H1 (cell line): ENCODE measurements at regions not wholly inside any gene's neighbourhood (a gene's known extent, or its start where the extent isn't known, plus 50 kb on each side); places are given as distances from the start of the nearest gene placed in this dataset.

Source experiments
- CTCF ChIA-PET: fragments of 300-600 bp; sonication (Branson Sonifier 250); formaldehyde crosslinking; loops from one replicate; lab custom pipeline; 2021; ENCODE audit not compliant: partially characterized antibody; lab: Charles Lee
- POLR2A ChIA-PET: fragments of 300-600 bp; sonication (Branson Sonifier 250); formaldehyde crosslinking; loops from one replicate; lab custom pipeline; 2021; ENCODE audit warnings: inconsistent platforms; ENCODE audit not compliant: partially characterized antibody; lab: Charles Lee
- DNase-seq, 2 experiments: peaks; one replicate each; pipeline versions ENCODE4 v3.0.0 to v3.0.0-alpha.2; 2010 to 2022; ENCODE audit warnings: low spot score in 2 of 2, low read depth in 1 of 2, mixed read lengths in 1 of 2
- FAIRE-seq: peaks from 2 replicates; lab custom pipeline; 2011; peaks lifted over from hg19 to GRCh38; lab: Jason Lieb, UNC
- H2AFZ ChIP-seq: 2 replicates; pipeline ENCODE4 v1.8.1; 2012; ENCODE audit warnings: low read length, inconsistent platforms
- H2AK5ac ChIP-seq: 2 replicates; pipeline ENCODE4 v1.6.1; 2013; ENCODE audit warnings: low read depth, low read length
- H2BK120ac ChIP-seq: replicated peaks from 2 replicates; pipeline ENCODE3; 2013; ENCODE audit warnings: low read depth, low read length, inconsistent platforms
- H2BK12ac ChIP-seq: 2 replicates; pipeline ENCODE4 v1.6.1; 2013; ENCODE audit warnings: low read depth, low read length
- H2BK15ac ChIP-seq: 2 replicates; pipeline ENCODE4 v1.6.1; 2013; ENCODE audit warnings: low read length
- H2BK20ac ChIP-seq: 2 replicates; pipeline ENCODE4 v1.6.1; 2013; ENCODE audit warnings: low read length
- H2BK5ac ChIP-seq: 2 replicates; pipeline ENCODE4 v1.6.1; 2013; ENCODE audit warnings: low read depth, low read length
- H3K14ac ChIP-seq: 2 replicates; pipeline ENCODE4 v1.6.1; 2013; ENCODE audit warnings: inconsistent platforms; ENCODE audit not compliant: insufficient read length
- H3K18ac ChIP-seq: 2 replicates; pipeline ENCODE4 v1.6.1; 2013; ENCODE audit warnings: low read length; ENCODE audit errors: extremely low read depth
- H3K23ac ChIP-seq: 2 replicates; pipeline ENCODE4 v1.6.1; 2013; ENCODE audit warnings: inconsistent platforms; ENCODE audit not compliant: insufficient read length
- H3K23me2 ChIP-seq: 2 replicates; pipeline ENCODE4 v1.6.1; 2013; ENCODE audit warnings: low read depth, low read length
- H3K27ac ChIP-seq: 2 replicates; pipeline ENCODE4 v1.6.1; 2011; ENCODE audit warnings: low read depth, low read length, inconsistent platforms
- H3K27me3 ChIP-seq, 4 experiments: replicated peaks in 1 of 4; 1 replicate in 1 of 4; 2 replicates in 3 of 4; pipeline versions ENCODE4 v1.6.1 to v1.8.1; 2011 to 2013; ENCODE audit warnings: low read length in 3 of 4, mild to moderate bottlenecking in 3 of 4, inconsistent platforms in 2 of 4, mixed read lengths in 2 of 4, moderate library complexity in 1 of 4; ENCODE audit not compliant: control insufficient read depth in 3 of 4, insufficient read depth in 3 of 4; ENCODE audit errors: extremely low read depth in 1 of 4
- H3K36me3 ChIP-seq, 4 experiments: 2 replicates each; pipeline versions ENCODE4 v1.6.1 to v1.8.1; 2011 to 2013; ENCODE audit warnings: mild to moderate bottlenecking in 4 of 4, low read length in 3 of 4, moderate library complexity in 2 of 4, control low read depth in 1 of 4, inconsistent platforms in 1 of 4; ENCODE audit not compliant: insufficient read depth in 4 of 4, control insufficient read depth in 2 of 4
- H3K4ac ChIP-seq: replicated peaks from 2 replicates; pipeline ENCODE3; 2013; ENCODE audit warnings: low read length, low read depth, mixed read lengths, inconsistent platforms; ENCODE audit not compliant: insufficient read length
- H3K4me1 ChIP-seq, 4 experiments: replicated peaks in 1 of 4; 1 replicate in 1 of 4; 2 replicates in 3 of 4; pipeline versions ENCODE4 v1.6.1 to v1.8.1; 2011 to 2013; ENCODE audit warnings: low read length in 3 of 4, inconsistent platforms in 2 of 4, mixed read lengths in 1 of 4; ENCODE audit not compliant: insufficient read depth in 4 of 4, control insufficient read depth in 3 of 4
- H3K4me2 ChIP-seq, 2 experiments: 2 replicates each; pipeline versions ENCODE4 v1.6.1 to v1.8.1; 2011 to 2013; ENCODE audit warnings: low read depth in 2 of 2, low read length in 2 of 2, control low read depth in 1 of 2, inconsistent platforms in 1 of 2, mild to moderate bottlenecking in 1 of 2; ENCODE audit not compliant: insufficient read depth in 1 of 2
- H3K4me3 ChIP-seq, 4 experiments: fragments of 200-600, 300-600 bp in 1 of 4; sonication (generic), shearing (Covaris generic), sonication (Bioruptor Twin) in 1 of 4; 2 replicates each; pipeline versions ENCODE4 v1.5.1 to v1.8.1; 2011 to 2016; ENCODE audit warnings: low read length in 4 of 4, low read depth in 3 of 4, control low read depth in 2 of 4, inconsistent platforms in 2 of 4, mild to moderate bottlenecking in 2 of 4, mixed read lengths in 1 of 4, moderate library complexity in 1 of 4; ENCODE audit not compliant: insufficient read depth in 2 of 4; ENCODE audit errors: extremely low read depth in 1 of 4
- H3K56ac ChIP-seq: replicated peaks from 2 replicates; pipeline ENCODE3; 2013; ENCODE audit warnings: low read depth, mild to moderate bottlenecking, mixed read lengths, low read length, inconsistent platforms; ENCODE audit not compliant: insufficient read length
- H3K79me1 ChIP-seq: 2 replicates; pipeline ENCODE4 v1.6.1; 2013; ENCODE audit warnings: low read depth, low read length, control low read depth
- H3K79me2 ChIP-seq, 2 experiments: 2 replicates each; pipeline versions ENCODE4 v1.6.1 to v1.8.1; 2012 to 2013; ENCODE audit warnings: low read length in 2 of 2, mild to moderate bottlenecking in 2 of 2, inconsistent platforms in 1 of 2; ENCODE audit not compliant: insufficient read depth in 2 of 2, control insufficient read depth in 1 of 2
- H3K9ac ChIP-seq, 4 experiments: replicated peaks in 1 of 4; 1 replicate in 1 of 4; 2 replicates in 3 of 4; pipeline versions ENCODE4 v1.6.1 to v1.8.1; 2011 to 2013; ENCODE audit warnings: low read depth in 3 of 4, low read length in 3 of 4, control low read depth in 2 of 4, mild to moderate bottlenecking in 2 of 4, moderate library complexity in 2 of 4, inconsistent platforms in 1 of 4; ENCODE audit errors: extremely low read depth in 1 of 4
- H3K9me3 ChIP-seq, 2 experiments: 2 replicates each; pipeline versions ENCODE4 v1.6.1 to v1.8.1; 2012 to 2013; ENCODE audit warnings: mild to moderate bottlenecking in 2 of 2, moderate library complexity in 2 of 2, control low read depth in 1 of 2, inconsistent platforms in 1 of 2, low read depth in 1 of 2, low read length in 1 of 2, mixed read lengths in 1 of 2; ENCODE audit not compliant: insufficient read depth in 2 of 2
- H4K20me1 ChIP-seq, 2 experiments: replicated peaks in 1 of 2; 2 replicates each; pipeline versions ENCODE3 to v1.8.1; 2011 to 2013; ENCODE audit warnings: inconsistent platforms in 2 of 2, low read length in 2 of 2, mild to moderate bottlenecking in 1 of 2; ENCODE audit not compliant: insufficient read depth in 2 of 2, control insufficient read depth in 1 of 2
- H4K5ac ChIP-seq: 2 replicates; pipeline ENCODE4 v1.6.1; 2013; ENCODE audit warnings: low read length, low read depth, mixed read lengths, inconsistent platforms; ENCODE audit not compliant: insufficient read length
- H4K8ac ChIP-seq: 2 replicates; pipeline ENCODE4 v1.8.0; 2013; ENCODE audit warnings: mild to moderate bottlenecking, moderate library complexity, low read length, inconsistent platforms; ENCODE audit not compliant: insufficient read depth; ENCODE audit errors: extremely low read depth
- H4K91ac ChIP-seq: replicated peaks from 2 replicates; pipeline ENCODE3; 2013; ENCODE audit warnings: low read length, mixed read lengths, inconsistent platforms; ENCODE audit not compliant: insufficient read length
- ATF2 ChIP-seq: IDR thresholded peaks from 2 replicates; pipeline ENCODE4 v1.6.1; 2012; ENCODE audit warnings: low read length, inconsistent platforms
- BCL11A ChIP-seq, 2 experiments: IDR thresholded peaks; one replicate each; pipeline ENCODE4 v1.6.1; 2011; ENCODE audit warnings: low read depth in 2 of 2, low read length in 2 of 2, mild to moderate bottlenecking in 2 of 2
- EGR1 ChIP-seq: IDR thresholded peaks from 2 replicates; pipeline ENCODE4 v1.6.1; 2011; ENCODE audit warnings: low read depth, low read length, borderline replicate concordance
- GTF2F1 ChIP-seq: IDR thresholded peaks from 2 replicates; pipeline ENCODE4 v1.6.1; 2012; ENCODE audit warnings: low read depth, low read length, improper control_type of control experiment, borderline replicate concordance
- JUN ChIP-seq: IDR thresholded peaks from 2 replicates; pipeline ENCODE4 v1.6.1; 2011; ENCODE audit warnings: low read depth, mild to moderate bottlenecking, improper control_type of control experiment, low read length
- MAX ChIP-seq: IDR thresholded peaks from 2 replicates; pipeline ENCODE4 v1.6.1; 2012; ENCODE audit warnings: inconsistent platforms
- PHF8 ChIP-seq: fragments of 200-600 bp; sonication (generic); conservative IDR thresholded peaks from 2 replicates; pipeline ENCODE4 v1.7.1; 2012; ENCODE audit warnings: low read depth, mild to moderate bottlenecking, inconsistent platforms, low read length, moderate library complexity
- RAD21 ChIP-seq, 2 experiments: IDR thresholded peaks in 1 of 2; conservative IDR thresholded peaks in 1 of 2; 2 replicates each; pipeline ENCODE4 v1.6.1; 2011; ENCODE audit warnings: low read depth in 2 of 2, low read length in 2 of 2, improper control_type of control experiment in 1 of 2, inconsistent platforms in 1 of 2, mild to moderate bottlenecking in 1 of 2, moderate library complexity in 1 of 2
- RBBP5 ChIP-seq: IDR thresholded peaks from 2 replicates; pipeline ENCODE4 v1.7.1; 2012; ENCODE audit warnings: low read depth, mild to moderate bottlenecking, inconsistent platforms, low read length, moderate library complexity, borderline replicate concordance
- RNF2 ChIP-seq: fragments of 200-900, 300-1000 bp; sonication (generic); IDR thresholded peaks from 2 replicates; pipeline ENCODE4 v1.7.1; 2016; ENCODE audit warnings: borderline replicate concordance, low read depth, mild to moderate bottlenecking, antibody characterized with exemption, low read length; ENCODE audit not compliant: poor library complexity, severe bottlenecking; ENCODE audit errors: missing control alignments
- SP1 ChIP-seq: IDR thresholded peaks from 2 replicates; pipeline ENCODE4 v1.6.1; 2011; ENCODE audit warnings: low read depth, low read length
- TBP ChIP-seq: IDR thresholded peaks from 2 replicates; pipeline ENCODE4 v1.6.1; 2011; ENCODE audit warnings: low read depth, low read length, improper control_type of control experiment

GRCh38 chr4:124484008-124484407 lies 228.5 kb downstream of the ANKRD50 start:
- DNase-seq (no peak), FAIRE-seq (no peak)
- H4K8ac ChIP-seq: no peak overlapping the region
- no peak overlapping the region for H3K4me2 ChIP-seq
- H3K23me2 ChIP-seq: no peaks in the 10 kb centered on the region
- no peaks in the 10 kb centered on the region for H3K79me1 ChIP-seq
- H3K4me3 ChIP-seq: no peak overlapping the region
- H3K9me3 ChIP-seq: peaks cover 0 to 6% of the 10 kb centered on the region in 2 experiments; a peak in 2 of 4 replicates
- H3K27me3 ChIP-seq: peaks cover 0 to 1% (median 0%) of the 10 kb centered on the region in 4 experiments; a peak in 1 of 7 replicates
- no peak overlapping the region for H2BK15ac ChIP-seq
- H3K79me2 ChIP-seq: no peaks in the 10 kb centered on the region
- no peak overlapping the region for H3K27ac ChIP-seq
- no peak overlapping the region for H3K18ac ChIP-seq
- H2AK5ac ChIP-seq: no peak overlapping the region
- H4K91ac ChIP-seq: no peak overlapping the region
- no peak overlapping the region for H2AFZ ChIP-seq
- H2BK5ac ChIP-seq: no peak overlapping the region
- no peak overlapping the region for H3K9ac ChIP-seq
- no peak overlapping the region for H2BK12ac ChIP-seq
- no peak overlapping the region for H3K23ac ChIP-seq
- no peaks in the 10 kb centered on the region for H3K36me3 ChIP-seq
- no peak overlapping the region for H2BK20ac ChIP-seq
- no peak overlapping the region for H2BK120ac ChIP-seq
- H4K20me1 ChIP-seq: no peaks in the 10 kb centered on the region
- H3K4ac ChIP-seq: no peak overlapping the region
- H3K4me1 ChIP-seq: peaks cover 0 to 7% (median 3%) of the 10 kb centered on the region in 4 experiments; a peak in 4 of 7 replicates
- ChIA-PET CTCF (no interaction called here), POLR2A (no interaction called here)
- H3K56ac ChIP-seq: no peak overlapping the region
- H3K14ac ChIP-seq: no peak overlapping the region
- no peak overlapping the region for H4K5ac ChIP-seq
- no peak for TF ChIP-seq GTF2F1
- no peak for TF ChIP-seq PHF8
- TF ChIP-seq TBP: no peak
- no peak for TF ChIP-seq RAD21 (IDR thresholded peaks at IDR 0.05 in 1 of 2, conservative IDR thresholded peaks at IDR 0.05 in 1 of 2; ENCODE audit: low read depth in 2 of 2, low read length in 2 of 2)
- TF ChIP-seq JUN: no peak
- no peak for TF ChIP-seq EGR1
- no peak for TF ChIP-seq SP1
- no peak for TF ChIP-seq MAX
- no peak for TF ChIP-seq BCL11A (IDR thresholded peaks at IDR 0.05; ENCODE audit: low read depth in 2 of 2, low read length in 2 of 2)
- no peak for TF ChIP-seq RNF2
- no peak for TF ChIP-seq RBBP5
- no peak for TF ChIP-seq ATF2
